ENCODE measurements at regions not wholly inside any gene's neighbourhood (a gene's known extent, or its start where the extent isn't known, plus 50 kb on each side); places are given as distances from the start of the nearest gene placed in this dataset.

- H3K4me3 ChIP-seq (ENCODE audit: low read depth, low read length), result no peak overlapping the region
- ChIA-PET CTCF (no interaction called here), POLR2A (no interaction called here)
- no peaks in the 10 kb centered on the region for H3K4me1 ChIP-seq
- BruUV-seq (replicated peaks), result no TSS peak
- intact Hi-C loops (cut with micrococcal nuclease; ENCODE audit: unreplicated experiment), result no loop called here
- no peaks in the 10 kb centered on the region for H3K9me3 ChIP-seq
- no peaks in the 10 kb centered on the region for H3K27me3 ChIP-seq (replicated peaks; ENCODE audit: control insufficient read depth, insufficient read depth, low read length)
- no peaks in the 10 kb centered on the region for H3K4me1 Mint-ChIP-seq (ENCODE audit: low read depth, unreplicated experiment)
- no peak overlapping the region for H3K4me3 Mint-ChIP-seq (ENCODE audit: unreplicated experiment)
- DNase-seq, result no peak
- H3K36me3 ChIP-seq (ENCODE audit: control insufficient read depth, insufficient read depth, low read length), result no peaks in the 10 kb centered on the region
- no peaks in the 10 kb centered on the region for H3K27me3 Mint-ChIP-seq (ENCODE audit: insufficient read depth, unreplicated experiment)
- H3K9me3 Mint-ChIP-seq (ENCODE audit: unreplicated experiment), result no peaks in the 10 kb centered on the region
- no peaks in the 10 kb centered on the region for H3K36me3 Mint-ChIP-seq (ENCODE audit: insufficient read depth, unreplicated experiment)
- no peak for TF ChIP-seq CTCF (IDR thresholded peaks at IDR 0.05; ENCODE audit: insufficient read depth in 1 of 2, low read depth in 1 of 2, low read length in 1 of 2, severe bottlenecking in 1 of 2, unreplicated experiment in 1 of 2)
- no peak overlapping the region for H3K27ac Mint-ChIP-seq (ENCODE audit: unreplicated experiment)
Observed at GRCh38 chr1:73382966-73383365, 815.0 kb downstream of the LRRIQ3 start.

GRCh38 chr1:73366734-73367413, 831.1 kb downstream of the LRRIQ3 start:
- Histone ChIP-seq H3K9me3 (no peaks in the 10 kb centered on the region), H3K4me1 (no peaks in the 10 kb centered on the region), H3K4me3 (ENCODE audit: low read depth, low read length) (no peak overlapping the region), H3K36me3 (ENCODE audit: control insufficient read depth, insufficient read depth, low read length) (no peaks in the 10 kb centered on the region), H3K27me3 (replicated peaks; ENCODE audit: control insufficient read depth, insufficient read depth, low read length) (no peaks in the 10 kb centered on the region)
- H3K36me3 Mint-ChIP-seq (ENCODE audit: insufficient read depth, unreplicated experiment), result no peaks in the 10 kb centered on the region
- DNase-seq, result no peak
- TF ChIP-seq CTCF (IDR thresholded peaks at IDR 0.05; ENCODE audit: insufficient read depth in 1 of 2, low read depth in 1 of 2, low read length in 1 of 2, severe bottlenecking in 1 of 2, unreplicated experiment in 1 of 2), result no peak
- H3K27ac Mint-ChIP-seq (ENCODE audit: unreplicated experiment), result no peak overlapping the region
- H3K27me3 Mint-ChIP-seq (ENCODE audit: insufficient read depth, unreplicated experiment), result no peaks in the 10 kb centered on the region
- ChIA-PET CTCF (no interaction called here), POLR2A (no interaction called here)
- H3K9me3 Mint-ChIP-seq (ENCODE audit: unreplicated experiment), result no peaks in the 10 kb centered on the region
- intact Hi-C loops (cut with micrococcal nuclease; ENCODE audit: unreplicated experiment), result no loop called here
- no peak overlapping the region for H3K4me3 Mint-ChIP-seq (ENCODE audit: unreplicated experiment)
- H3K4me1 Mint-ChIP-seq (ENCODE audit: low read depth, unreplicated experiment), result no peaks in the 10 kb centered on the region
- no TSS peak for BruUV-seq (replicated peaks)

DNA sequence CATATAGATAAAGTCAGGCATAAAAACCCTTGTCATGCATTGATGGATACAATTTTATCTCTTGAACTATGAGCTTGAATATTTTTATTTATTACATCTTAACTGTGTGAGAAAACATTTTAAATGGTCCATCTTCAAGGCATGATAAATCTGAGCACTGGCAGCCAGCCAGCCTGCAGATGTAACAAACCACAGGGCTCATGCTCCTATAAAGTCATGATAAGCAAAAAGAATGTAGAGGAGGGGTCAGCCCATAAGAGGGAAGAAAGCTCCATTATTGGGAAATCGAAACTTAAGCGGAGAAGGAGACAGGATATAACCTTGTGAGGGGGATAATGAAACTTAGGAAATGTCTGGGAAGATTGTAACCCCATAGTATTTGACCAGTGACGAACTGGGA, 839.0 kb downstream of the LRRIQ3 start:
- Mint-ChIP-seq H3K36me3 (ENCODE audit: insufficient read depth, unreplicated experiment) (no peaks in the 10 kb centered on the region), H3K4me1 (ENCODE audit: low read depth, unreplicated experiment) (no peaks in the 10 kb centered on the region), H3K4me3 (ENCODE audit: unreplicated experiment) (no peak overlapping the region), H3K9me3 (ENCODE audit: unreplicated experiment) (no peaks in the 10 kb centered on the region), H3K27ac (ENCODE audit: unreplicated experiment) (no peak overlapping the region), H3K27me3 (ENCODE audit: insufficient read depth, unreplicated experiment) (peaks cover 4% of the 10 kb centered on the region)
- H3K9me3 ChIP-seq, result no peaks in the 10 kb centered on the region
- ChIA-PET CTCF (no interaction called here), POLR2A (no interaction called here)
- no peaks in the 10 kb centered on the region for H3K36me3 ChIP-seq (ENCODE audit: control insufficient read depth, insufficient read depth, low read length)
- no peak for DNase-seq
- no peak overlapping the region for H3K4me3 ChIP-seq (ENCODE audit: low read depth, low read length)
- H3K4me1 ChIP-seq, result no peaks in the 10 kb centered on the region
- TF ChIP-seq CTCF (IDR thresholded peaks at IDR 0.05; ENCODE audit: insufficient read depth in 1 of 2, low read depth in 1 of 2, low read length in 1 of 2, severe bottlenecking in 1 of 2, unreplicated experiment in 1 of 2), result no peak
- intact Hi-C loops (cut with micrococcal nuclease; ENCODE audit: unreplicated experiment), result no loop called here
- BruUV-seq (replicated peaks), result no TSS peak
- no peaks in the 10 kb centered on the region for H3K27me3 ChIP-seq (replicated peaks; ENCODE audit: control insufficient read depth, insufficient read depth, low read length)
